ENCODE measurements at regions not wholly inside any gene's neighbourhood (a gene's known extent, or its start where the extent isn't known, plus 50 kb on each side); places are given as distances from the start of the nearest gene placed in this dataset.
"Not testable (repeated sequence)": the region's sequence is repeated elsewhere in the genome, so short reads cannot be mapped to it uniquely, and the experiment has no call there.

GRCh38 chr4:117135634-117136354, 50.4 kb upstream of the TRAM1L1 start:
- H3K27ac Mint-ChIP-seq: no peak overlapping the region
- H3K4me3 Mint-ChIP-seq: no peak overlapping the region
- ATAC-seq (replicated peaks): no peak
- no peaks in the 10 kb centered on the region for H3K4me1 Mint-ChIP-seq (ENCODE audit: low read depth in 2 of 2)
- H3K36me3 Mint-ChIP-seq (ENCODE audit: insufficient read depth): no peaks in the 10 kb centered on the region
- DNase-seq: no peak
- H3K9me3 Mint-ChIP-seq: peaks cover 12 to 17% of the 10 kb centered on the region in 2 donors
- no peaks in the 10 kb centered on the region for H3K27me3 Mint-ChIP-seq

GRCh38 chr4:117137145-117137544, 51.8 kb upstream of the TRAM1L1 start:
- Mint-ChIP-seq H3K4me3 (no peak overlapping the region), H3K4me1 (ENCODE audit: low read depth in 2 of 2) (no peaks in the 10 kb centered on the region), H3K36me3 (ENCODE audit: insufficient read depth) (no peaks in the 10 kb centered on the region), H3K27ac (no peak overlapping the region), H3K9me3 (peaks cover 12 to 27% of the 10 kb centered on the region in 2 donors), H3K27me3 (no peaks in the 10 kb centered on the region)
- DNase-seq: no peak
- no peak for ATAC-seq (replicated peaks)

DNA sequence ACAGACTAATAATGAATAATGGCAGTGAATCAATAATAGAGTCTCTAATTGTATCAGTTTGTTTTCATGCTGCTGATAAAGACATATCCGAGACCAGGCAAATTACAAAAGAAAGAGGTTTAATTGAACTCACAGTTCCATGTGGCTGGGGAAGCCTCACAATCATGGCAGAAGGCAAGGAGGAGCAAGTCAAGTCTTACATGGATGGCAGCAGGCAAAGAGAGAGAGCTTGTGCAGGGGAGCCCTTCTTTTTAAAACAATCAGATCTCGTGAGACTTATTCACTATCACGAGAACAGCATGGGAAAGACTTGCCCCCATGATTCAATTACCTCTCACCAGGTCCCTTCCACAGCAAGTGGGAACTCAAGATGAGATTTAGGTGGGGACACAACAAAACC, 53.4 kb upstream of the TRAM1L1 start:
- H3K27ac Mint-ChIP-seq; H3K36me3 Mint-ChIP-seq (ENCODE audit: insufficient read depth); H3K4me3 Mint-ChIP-seq; H3K4me1 Mint-ChIP-seq (ENCODE audit: low read depth in 2 of 2); DNase-seq; H3K27me3 Mint-ChIP-seq; ATAC-seq (replicated peaks): not testable (repeated sequence)
- peaks cover 12 to 27% of the 10 kb centered on the region in 2 donors for H3K9me3 Mint-ChIP-seq

DNA sequence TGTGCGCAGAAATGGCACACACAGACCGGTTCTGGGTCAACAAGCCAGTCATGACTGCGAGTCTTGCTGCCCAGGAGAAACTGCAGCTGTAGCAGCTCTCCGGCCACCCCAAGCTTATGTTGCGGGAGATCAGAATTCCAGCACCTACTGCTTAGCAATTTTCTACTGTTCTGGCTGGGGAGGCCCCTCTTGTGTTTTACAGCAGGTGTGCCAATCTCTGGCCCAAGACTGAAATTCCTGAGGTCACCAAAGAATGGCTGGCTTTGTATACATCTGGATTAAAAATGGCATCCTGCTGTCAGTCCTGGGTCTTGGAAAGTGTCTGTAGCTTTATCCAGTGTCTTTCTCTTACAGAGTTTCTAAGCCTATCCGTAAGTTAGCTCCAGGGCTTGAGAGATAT, 68.9 kb upstream of the TRAM1L1 start:
- Mint-ChIP-seq H3K9me3 (peaks cover 5 to 10% of the 10 kb centered on the region in 2 donors), H3K36me3 (ENCODE audit: insufficient read depth) (no peaks in the 10 kb centered on the region), H3K4me1 (ENCODE audit: low read depth in 2 of 2) (no peaks in the 10 kb centered on the region), H3K4me3 (no peak overlapping the region), H3K27ac (no peak overlapping the region), H3K27me3 (no peaks in the 10 kb centered on the region)
- ATAC-seq (replicated peaks) (no peak), DNase-seq (no peak)

GRCh38 chr4:117156806-117157205, 71.4 kb upstream of the TRAM1L1 start:
- Mint-ChIP-seq H3K27ac (no peak overlapping the region), H3K4me1 (ENCODE audit: low read depth in 2 of 2) (no peaks in the 10 kb centered on the region), H3K4me3 (no peak overlapping the region), H3K27me3 (no peaks in the 10 kb centered on the region), H3K9me3 (peaks cover 2 to 5% of the 10 kb centered on the region in 2 donors), H3K36me3 (ENCODE audit: insufficient read depth) (peaks cover 4% of the 10 kb centered on the region)
- no peak for ATAC-seq (replicated peaks)
- DNase-seq: no peak

DNA sequence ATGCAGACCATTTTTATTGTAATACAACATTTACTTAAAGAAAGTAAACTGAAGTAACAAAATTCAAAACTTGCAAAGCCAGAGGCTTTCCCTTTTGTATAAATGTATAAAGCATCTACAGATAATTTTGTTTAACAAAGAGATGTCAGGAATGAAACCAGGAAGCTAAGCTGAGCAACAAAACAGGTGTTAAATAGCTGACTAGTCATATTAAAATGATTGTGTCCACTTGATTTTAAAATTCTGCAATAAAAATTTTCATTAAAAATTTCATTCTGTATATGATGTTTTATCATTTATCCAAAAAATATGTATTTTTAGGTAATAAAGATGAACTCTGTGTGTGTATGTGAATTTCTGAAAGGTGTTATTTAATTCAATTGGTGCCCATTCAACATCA, 72.0 kb upstream of the TRAM1L1 start:
- peaks cover 4% of the 10 kb centered on the region for H3K36me3 Mint-ChIP-seq (ENCODE audit: insufficient read depth)
- H3K27me3 Mint-ChIP-seq: no peaks in the 10 kb centered on the region
- H3K27ac Mint-ChIP-seq: no peak overlapping the region
- DNase-seq (no peak), ATAC-seq (replicated peaks) (no peak)
- peaks cover 4 to 6% of the 10 kb centered on the region in 2 donors for H3K9me3 Mint-ChIP-seq
- H3K4me1 Mint-ChIP-seq (ENCODE audit: low read depth in 2 of 2): no peaks in the 10 kb centered on the region
- no peak overlapping the region for H3K4me3 Mint-ChIP-seq

DNA sequence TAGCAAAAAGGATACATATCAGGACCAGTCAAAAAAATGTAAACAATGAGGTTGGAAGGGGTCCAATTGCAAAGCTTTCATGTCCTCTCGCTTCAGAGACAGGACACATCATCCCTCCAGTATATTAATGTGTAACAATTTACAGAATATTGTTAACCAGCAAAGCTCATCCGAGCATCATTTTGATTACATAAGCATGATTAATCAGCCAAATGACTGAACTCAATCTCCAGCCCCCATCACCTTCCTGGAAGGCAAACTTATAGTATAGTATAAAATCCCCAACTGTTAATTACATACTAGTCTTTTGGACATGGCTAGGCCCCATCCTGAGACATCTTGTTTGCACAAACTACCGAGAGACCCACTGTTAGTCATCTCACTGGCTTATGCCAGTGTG, 77.6 kb upstream of the TRAM1L1 start:
- Mint-ChIP-seq H3K9me3 (peaks cover 6 to 11% of the 10 kb centered on the region in 2 donors), H3K27ac (no peak overlapping the region), H3K4me1 (ENCODE audit: low read depth in 2 of 2) (no peaks in the 10 kb centered on the region), H3K4me3 (no peak overlapping the region), H3K36me3 (ENCODE audit: insufficient read depth) (peaks cover 4% of the 10 kb centered on the region), H3K27me3 (no peaks in the 10 kb centered on the region)
- DNase-seq: no peak
- ATAC-seq (replicated peaks): no peak

DNA sequence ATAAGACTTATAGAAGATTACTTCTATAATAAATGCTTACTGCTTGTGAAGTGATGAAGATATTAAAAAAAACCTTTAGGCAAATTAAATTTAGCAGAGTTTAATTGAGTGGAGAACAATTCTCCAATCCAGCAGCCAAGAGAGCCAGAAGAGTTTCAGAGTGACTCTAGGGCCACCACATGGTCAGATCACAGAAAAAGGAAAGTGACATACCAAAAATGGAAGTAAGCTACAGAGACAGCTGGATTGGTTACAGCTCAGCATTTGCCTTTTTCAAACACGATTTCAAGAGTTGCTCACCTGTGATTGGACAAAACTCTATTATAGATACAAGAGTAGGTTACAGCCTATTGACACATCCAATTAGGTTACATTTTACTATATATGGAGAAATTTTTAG, 79.0 kb upstream of the TRAM1L1 start:
- Mint-ChIP-seq H3K4me1 (ENCODE audit: low read depth in 2 of 2) (no peaks in the 10 kb centered on the region), H3K9me3 (peaks cover 6 to 11% of the 10 kb centered on the region in 2 donors), H3K27ac (no peak overlapping the region), H3K36me3 (ENCODE audit: insufficient read depth) (peaks cover 4% of the 10 kb centered on the region), H3K4me3 (no peak overlapping the region), H3K27me3 (no peaks in the 10 kb centered on the region)
- ATAC-seq (replicated peaks): no peak
- DNase-seq: no peak

- H3K36me3 Mint-ChIP-seq (ENCODE audit: insufficient read depth); ATAC-seq (replicated peaks); H3K4me3 Mint-ChIP-seq; DNase-seq; H3K27ac Mint-ChIP-seq; H3K27me3 Mint-ChIP-seq; H3K4me1 Mint-ChIP-seq (ENCODE audit: low read depth in 2 of 2): not testable (repeated sequence)
- H3K9me3 Mint-ChIP-seq: peaks cover 0 to 13% of the 10 kb centered on the region in 2 donors
These were observed 90.0 kb upstream of the TRAM1L1 start for GRCh38 chr4:117175369-117175768.

- Mint-ChIP-seq H3K36me3 (ENCODE audit: insufficient read depth) (no peaks in the 10 kb centered on the region), H3K4me3 (no peak overlapping the region), H3K27ac (no peak overlapping the region), H3K9me3 (peaks cover 2 to 20% of the 10 kb centered on the region in 2 donors), H3K27me3 (no peaks in the 10 kb centered on the region), H3K4me1 (ENCODE audit: low read depth in 2 of 2) (no peaks in the 10 kb centered on the region)
- no peak for ATAC-seq (replicated peaks)
- DNase-seq: no peak
These were observed 117.9 kb upstream of the TRAM1L1 start for GRCh38 chr4:117203231-117203630.

DNA sequence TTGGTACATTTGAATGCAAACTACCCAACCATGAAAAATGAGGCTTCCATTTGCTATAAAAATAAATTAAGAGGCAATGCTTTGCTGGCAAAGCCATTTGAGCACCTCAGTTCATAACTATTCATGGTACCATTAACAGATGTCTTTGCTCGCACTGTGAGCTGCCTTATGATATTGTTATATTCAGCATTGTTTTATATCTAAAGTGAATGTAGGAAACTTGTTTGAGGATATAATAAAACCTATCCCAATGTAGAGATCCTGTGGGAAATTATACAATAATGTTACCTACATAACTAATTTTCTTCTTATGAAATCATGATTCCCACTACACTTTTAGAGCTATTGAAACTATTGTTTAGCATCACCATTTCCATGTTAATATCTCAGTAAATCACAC, 125.2 kb upstream of the TRAM1L1 start:
- Mint-ChIP-seq H3K4me3 (no peak overlapping the region), H3K27me3 (no peaks in the 10 kb centered on the region), H3K36me3 (ENCODE audit: insufficient read depth) (no peaks in the 10 kb centered on the region), H3K4me1 (ENCODE audit: low read depth in 2 of 2) (no peaks in the 10 kb centered on the region), H3K9me3 (peaks cover 0 to 4% of the 10 kb centered on the region in 2 donors), H3K27ac (no peak overlapping the region)
- DNase-seq (no peak), ATAC-seq (replicated peaks) (no peak)

GRCh38 chr4:117224256-117224655, 138.9 kb upstream of the TRAM1L1 start:
- Mint-ChIP-seq H3K36me3 (ENCODE audit: insufficient read depth) (no peaks in the 10 kb centered on the region), H3K27me3 (no peaks in the 10 kb centered on the region), H3K4me1 (ENCODE audit: low read depth in 2 of 2) (no peaks in the 10 kb centered on the region), H3K9me3 (peaks cover 0 to 6% of the 10 kb centered on the region in 2 donors), H3K4me3 (no peak overlapping the region), H3K27ac (no peak overlapping the region)
- no peak for DNase-seq
- no peak for ATAC-seq (replicated peaks)

GRCh38 chr4:117225471-117225870, 140.1 kb upstream of the TRAM1L1 start:
- no peak overlapping the region for H3K4me3 Mint-ChIP-seq
- peaks cover 0 to 7% of the 10 kb centered on the region in 2 donors for H3K9me3 Mint-ChIP-seq
- ATAC-seq (replicated peaks): no peak
- no peak overlapping the region for H3K27ac Mint-ChIP-seq
- no peaks in the 10 kb centered on the region for H3K4me1 Mint-ChIP-seq (ENCODE audit: low read depth in 2 of 2)
- no peaks in the 10 kb centered on the region for H3K36me3 Mint-ChIP-seq (ENCODE audit: insufficient read depth)
- no peak for DNase-seq
- no peaks in the 10 kb centered on the region for H3K27me3 Mint-ChIP-seq

DNA sequence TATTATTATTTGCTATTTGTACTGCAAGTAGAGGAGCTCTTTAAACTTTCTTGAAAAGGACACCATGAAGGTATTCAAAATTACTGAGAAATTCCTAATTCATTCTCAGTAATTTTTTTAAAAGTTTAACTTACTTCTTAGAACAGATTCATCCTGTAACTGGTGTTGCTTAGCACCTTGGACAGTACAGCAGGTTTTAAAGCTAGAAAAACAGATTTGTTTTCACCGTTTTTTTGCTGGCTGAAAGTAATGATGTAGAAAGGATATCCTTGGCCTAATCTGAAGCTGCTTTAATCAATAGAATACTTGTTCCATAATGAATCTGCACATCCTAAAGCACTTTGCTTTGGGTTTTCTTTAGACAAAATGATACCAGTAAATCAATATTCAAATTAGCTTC, 142.5 kb upstream of the TRAM1L1 start:
- ATAC-seq (replicated peaks) (no peak), DNase-seq (no peak)
- H3K27me3 Mint-ChIP-seq: no peaks in the 10 kb centered on the region
- no peak overlapping the region for H3K4me3 Mint-ChIP-seq
- no peak overlapping the region for H3K27ac Mint-ChIP-seq
- H3K36me3 Mint-ChIP-seq (ENCODE audit: insufficient read depth): no peaks in the 10 kb centered on the region
- H3K4me1 Mint-ChIP-seq (ENCODE audit: low read depth in 2 of 2): no peaks in the 10 kb centered on the region
- H3K9me3 Mint-ChIP-seq: peaks cover 0 to 6% of the 10 kb centered on the region in 2 donors

All from effector memory CD8-positive, alpha-beta T cell (primary cell).